H1 (cell line): ENCODE measurements at regions not wholly inside any gene's neighbourhood (a gene's known extent, or its start where the extent isn't known, plus 50 kb on each side); places are given as distances from the start of the nearest gene placed in this dataset.

Source experiments
- E2F6 ChIP-seq: IDR thresholded peaks from 2 replicates; pipeline ENCODE4 v1.6.1; 2012; ENCODE audit warnings: inconsistent platforms
- HDAC6 ChIP-seq: IDR thresholded peaks from one replicate; pipeline ENCODE4 v1.7.1; 2012; ENCODE audit warnings: low read depth, mild to moderate bottlenecking, inconsistent platforms, low read length, moderate library complexity
- SIX5 ChIP-seq: IDR thresholded peaks from 2 replicates; pipeline ENCODE4 v1.6.1; 2011; ENCODE audit warnings: mild to moderate bottlenecking, low read depth, low read length
- SRF ChIP-seq: IDR thresholded peaks from 2 replicates; pipeline ENCODE4 v1.6.1; 2011; ENCODE audit warnings: mild to moderate bottlenecking, low read depth, low read length, moderate library complexity
- TBP ChIP-seq: IDR thresholded peaks from 2 replicates; pipeline ENCODE4 v1.6.1; 2011; ENCODE audit warnings: low read depth, low read length, improper control_type of control experiment

GRCh38 chr13:62087124-62087523, 671.5 kb upstream of the PCDH20 start (continued):
- TF ChIP-seq SRF (no peak), HDAC6 (no peak), E2F6 (no peak), SIX5 (no peak), TBP (no peak)
